ENCODE measurements at regions not wholly inside any gene's neighbourhood (a gene's known extent, or its start where the extent isn't known, plus 50 kb on each side); places are given as distances from the start of the nearest gene placed in this dataset.

DNA sequence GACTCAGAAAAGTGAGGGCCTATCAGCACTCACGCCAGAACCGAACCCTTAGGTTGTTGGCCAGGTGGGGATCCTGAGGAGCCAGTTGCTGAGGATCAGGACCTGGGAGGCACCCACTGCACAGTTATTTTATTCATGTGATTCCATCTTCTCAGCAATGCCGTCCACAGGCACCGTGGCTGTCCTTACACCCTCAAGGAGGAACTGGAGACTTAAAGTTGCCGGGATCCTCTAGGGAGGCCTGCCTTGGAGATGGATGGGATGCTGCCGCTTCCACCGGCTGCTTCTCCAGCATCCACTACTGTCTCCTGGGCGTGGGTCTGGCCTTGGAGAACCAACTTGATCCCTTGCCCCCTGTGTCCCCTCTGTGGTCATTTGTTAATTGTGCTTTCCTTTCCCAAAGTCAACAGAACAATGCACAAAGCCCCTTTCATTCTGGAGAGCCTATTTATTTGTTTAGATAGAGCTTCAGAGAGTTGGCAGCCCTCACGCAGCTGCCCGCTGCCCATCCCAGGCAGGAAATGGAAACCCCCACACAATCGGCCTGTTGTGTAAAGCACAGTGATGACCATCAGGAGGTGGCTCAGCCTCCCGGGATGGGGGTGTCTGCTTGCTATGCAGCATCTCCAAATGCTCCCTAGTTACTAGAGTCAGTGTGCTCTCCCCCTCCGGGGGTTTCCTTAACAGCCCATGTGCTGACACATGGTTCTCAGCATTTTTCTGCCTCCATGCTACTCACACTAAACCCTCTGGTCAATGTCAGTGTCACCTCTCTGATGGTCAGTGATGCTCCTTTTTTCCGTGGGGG, 52.9 kb upstream of the IGFBP3 start:
- no peaks in the 10 kb centered on the region for H3K27me3 ChIP-seq (ENCODE audit: insufficient read depth, poor library complexity, severe bottlenecking)
- DNase-seq (ENCODE audit: low spot score): no peak
- H3K4me3 ChIP-seq (ENCODE audit: severe bottlenecking): no peak overlapping the region
- TF ChIP-seq, protein P1, sequence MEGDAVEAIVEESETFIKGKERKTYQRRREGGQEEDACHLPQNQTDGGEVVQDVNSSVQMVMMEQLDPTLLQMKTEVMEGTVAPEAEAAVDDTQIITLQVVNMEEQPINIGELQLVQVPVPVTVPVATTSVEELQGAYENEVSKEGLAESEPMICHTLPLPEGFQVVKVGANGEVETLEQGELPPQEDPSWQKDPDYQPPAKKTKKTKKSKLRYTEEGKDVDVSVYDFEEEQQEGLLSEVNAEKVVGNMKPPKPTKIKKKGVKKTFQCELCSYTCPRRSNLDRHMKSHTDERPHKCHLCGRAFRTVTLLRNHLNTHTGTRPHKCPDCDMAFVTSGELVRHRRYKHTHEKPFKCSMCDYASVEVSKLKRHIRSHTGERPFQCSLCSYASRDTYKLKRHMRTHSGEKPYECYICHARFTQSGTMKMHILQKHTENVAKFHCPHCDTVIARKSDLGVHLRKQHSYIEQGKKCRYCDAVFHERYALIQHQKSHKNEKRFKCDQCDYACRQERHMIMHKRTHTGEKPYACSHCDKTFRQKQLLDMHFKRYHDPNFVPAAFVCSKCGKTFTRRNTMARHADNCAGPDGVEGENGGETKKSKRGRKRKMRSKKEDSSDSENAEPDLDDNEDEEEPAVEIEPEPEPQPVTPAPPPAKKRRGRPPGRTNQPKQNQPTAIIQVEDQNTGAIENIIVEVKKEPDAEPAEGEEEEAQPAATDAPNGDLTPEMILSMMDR (IDR thresholded peaks at IDR 0.05; ENCODE audit: poor library complexity, severe bottlenecking): no peak
- H3K27ac ChIP-seq (ENCODE audit: poor library complexity, severe bottlenecking): no peak overlapping the region
- no peak for ATAC-seq (ENCODE audit: low read depth)
- H3K4me1 ChIP-seq (ENCODE audit: insufficient read depth, poor library complexity, severe bottlenecking): peaks cover 17% of the 10 kb centered on the region
- no peaks in the 10 kb centered on the region for H3K9me3 ChIP-seq (ENCODE audit: severe bottlenecking)
- no peaks in the 10 kb centered on the region for H3K36me3 ChIP-seq (ENCODE audit: low read depth)

DNA sequence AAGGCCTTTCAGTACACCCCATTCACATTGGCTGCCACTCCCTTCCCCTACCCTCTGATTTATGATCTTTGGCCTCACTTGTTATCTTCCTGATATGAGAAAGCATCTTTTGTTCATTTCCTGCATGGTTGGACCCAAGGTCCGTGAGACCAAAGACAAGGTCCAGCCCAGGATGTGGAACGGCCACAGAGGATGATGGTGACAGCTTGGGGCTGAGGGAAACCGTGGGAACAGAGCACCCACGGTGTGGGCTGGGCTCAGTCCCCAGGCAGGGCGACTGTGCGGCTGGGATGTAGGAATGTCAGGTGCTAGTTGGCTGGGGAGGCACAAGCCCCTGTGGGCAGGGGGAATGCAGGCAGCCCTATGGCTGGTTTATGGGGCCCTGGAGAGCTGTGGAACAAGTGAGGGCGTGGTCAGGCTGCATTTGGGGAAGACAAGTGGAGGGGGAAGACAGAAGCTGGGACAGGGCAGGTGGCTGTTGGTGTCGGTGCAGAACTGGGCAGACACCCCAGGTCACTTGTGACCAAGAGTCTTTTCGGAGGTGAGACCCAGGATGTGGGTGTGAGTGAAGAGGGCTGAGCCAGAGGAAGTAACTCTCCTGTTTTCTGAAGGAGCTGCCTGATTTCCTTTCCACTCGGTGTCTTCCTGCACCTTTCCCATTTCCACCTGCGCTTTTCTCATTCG, 51.7 kb upstream of the IGFBP3 start:
- Histone ChIP-seq H3K36me3 (ENCODE audit: low read depth) (no peaks in the 10 kb centered on the region), H3K4me3 (ENCODE audit: severe bottlenecking) (no peak overlapping the region), H3K4me1 (ENCODE audit: insufficient read depth, poor library complexity, severe bottlenecking) (peaks cover 7% of the 10 kb centered on the region), H3K9me3 (ENCODE audit: severe bottlenecking) (no peaks in the 10 kb centered on the region), H3K27ac (ENCODE audit: poor library complexity, severe bottlenecking) (no peak overlapping the region), H3K27me3 (ENCODE audit: insufficient read depth, poor library complexity, severe bottlenecking) (no peaks in the 10 kb centered on the region)
- TF ChIP-seq, protein P1 (IDR thresholded peaks at IDR 0.05; ENCODE audit: poor library complexity, severe bottlenecking): no peak
- ATAC-seq (ENCODE audit: low read depth) (no peak), DNase-seq (ENCODE audit: low spot score) (no peak)

DNA sequence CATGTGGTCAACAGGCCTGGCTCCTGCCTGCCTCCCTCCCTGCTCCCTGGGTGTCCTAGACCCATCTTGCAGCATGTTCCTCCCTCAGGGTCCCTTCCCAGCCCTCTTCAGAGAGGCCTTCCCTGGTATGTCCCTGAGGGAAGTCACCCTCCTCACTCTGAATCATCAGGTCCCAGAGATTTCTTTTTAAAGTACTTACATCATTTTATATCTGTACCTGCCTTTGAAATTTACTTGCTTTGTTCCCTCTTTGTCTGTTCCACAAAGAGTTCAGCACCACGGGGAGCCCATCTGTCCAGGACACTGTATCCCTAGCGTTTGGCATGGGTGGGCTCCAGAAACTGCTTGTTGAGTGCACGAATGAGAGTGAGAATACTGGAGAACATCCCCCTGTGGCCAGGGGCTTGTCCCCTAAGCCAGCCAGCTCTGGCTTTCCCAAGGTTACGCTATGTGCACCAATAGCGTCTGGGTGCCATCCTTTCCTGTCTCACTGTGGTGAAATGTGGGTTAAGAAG, 50.6 kb upstream of the IGFBP3 start:
- ATAC-seq (ENCODE audit: low read depth) (no peak), DNase-seq (ENCODE audit: low spot score) (no peak)
- Histone ChIP-seq H3K4me3 (ENCODE audit: severe bottlenecking) (no peak overlapping the region), H3K4me1 (ENCODE audit: insufficient read depth, poor library complexity, severe bottlenecking) (no peaks in the 10 kb centered on the region), H3K27me3 (ENCODE audit: insufficient read depth, poor library complexity, severe bottlenecking) (no peaks in the 10 kb centered on the region), H3K9me3 (ENCODE audit: severe bottlenecking) (no peaks in the 10 kb centered on the region), H3K36me3 (ENCODE audit: low read depth) (no peaks in the 10 kb centered on the region), H3K27ac (ENCODE audit: poor library complexity, severe bottlenecking) (no peak overlapping the region)
- TF ChIP-seq, protein P1 (IDR thresholded peaks at IDR 0.05; ENCODE audit: poor library complexity, severe bottlenecking): no peak

DNA sequence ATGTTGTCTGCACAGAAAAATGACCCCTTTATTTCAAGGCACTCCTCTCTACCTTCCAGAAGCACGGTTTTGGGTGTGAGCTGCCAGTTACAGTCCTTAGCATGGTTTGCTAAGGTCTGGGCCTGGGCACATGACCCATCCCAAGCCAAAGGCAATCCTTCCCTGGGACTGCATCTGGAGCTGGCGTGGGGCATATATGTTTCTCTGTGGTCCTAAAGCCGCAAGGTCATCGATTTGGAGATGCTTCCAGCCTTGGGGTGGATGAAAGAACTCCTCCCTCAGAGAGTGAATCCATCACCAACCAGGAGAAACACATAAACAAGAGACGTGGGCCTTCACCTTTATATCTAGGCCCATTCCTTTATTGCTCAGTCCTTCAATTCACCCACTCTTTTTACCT, 50.1 kb upstream of the IGFBP3 start:
- DNase-seq (ENCODE audit: low spot score): no peak
- H3K36me3 ChIP-seq (ENCODE audit: low read depth): no peaks in the 10 kb centered on the region
- TF ChIP-seq, protein P1 (IDR thresholded peaks at IDR 0.05; ENCODE audit: poor library complexity, severe bottlenecking): no peak
- no peak overlapping the region for H3K4me3 ChIP-seq (ENCODE audit: severe bottlenecking)
- no peaks in the 10 kb centered on the region for H3K9me3 ChIP-seq (ENCODE audit: severe bottlenecking)
- H3K27me3 ChIP-seq (ENCODE audit: insufficient read depth, poor library complexity, severe bottlenecking): no peaks in the 10 kb centered on the region
- no peak for ATAC-seq (ENCODE audit: low read depth)
- H3K4me1 ChIP-seq (ENCODE audit: insufficient read depth, poor library complexity, severe bottlenecking): no peaks in the 10 kb centered on the region
- H3K27ac ChIP-seq (ENCODE audit: poor library complexity, severe bottlenecking): no peak overlapping the region
